Nephron (organoid): ENCODE measurements at regions not wholly inside any gene's neighbourhood (a gene's known extent, or its start where the extent isn't known, plus 50 kb on each side); places are given as distances from the start of the nearest gene placed in this dataset.

ENCODE experiments used
- H3K27ac Mint-ChIP-seq, 3 experiments: 2 replicates each; pipeline ENCODE4 v1.8.0; 2020; ENCODE audit warnings: mixed read lengths in 3 of 3, mild to moderate bottlenecking in 2 of 3, moderate library complexity in 1 of 3
- H3K27me3 Mint-ChIP-seq: 2 replicates; pipeline ENCODE4 v1.8.0; 2021; ENCODE audit warnings: low read depth, mild to moderate bottlenecking, moderate library complexity, mixed read lengths
- H3K36me3 Mint-ChIP-seq: 2 replicates; pipeline ENCODE4 v1.8.0; 2020; ENCODE audit warnings: low read depth, mixed read lengths
- H3K4me1 Mint-ChIP-seq: 2 replicates; pipeline ENCODE4 v1.8.0; 2020; ENCODE audit warnings: mixed read lengths
- H3K4me3 Mint-ChIP-seq, 3 experiments: 2 replicates each; pipeline ENCODE4 v1.8.0; 2020; ENCODE audit warnings: mild to moderate bottlenecking in 3 of 3, mixed read lengths in 3 of 3, moderate library complexity in 2 of 3
- H3K9me3 Mint-ChIP-seq: 2 replicates; pipeline ENCODE4 v1.8.0; 2020; ENCODE audit warnings: mixed read lengths
- CTCF ChIP-seq, 3 experiments: fragments of 200-600 bp; sonication (generic); IDR thresholded peaks; one replicate each; pipeline ENCODE4 v1.5.0; 2021; ENCODE audit warnings: antibody characterized with exemption in 3 of 3; ENCODE audit not compliant: unreplicated experiment in 3 of 3

GRCh38 chr6:4342407-4343137 lies 207.2 kb upstream of the ECI2 start:
- peaks cover 7% of the 10 kb centered on the region for H3K27me3 Mint-ChIP-seq
- TF ChIP-seq CTCF (IDR thresholded peaks at IDR 0.05; ENCODE audit: unreplicated experiment in 3 of 3), result no peak
- H3K4me1 Mint-ChIP-seq, result peaks cover 17% of the 10 kb centered on the region
- no peaks in the 10 kb centered on the region for H3K36me3 Mint-ChIP-seq
- peaks cover 11% of the 10 kb centered on the region for H3K9me3 Mint-ChIP-seq
- no peak overlapping the region for H3K27ac Mint-ChIP-seq
- no peak overlapping the region for H3K4me3 Mint-ChIP-seq

GRCh38 chr6:4341078-4341797 lies 205.9 kb upstream of the ECI2 start:
- no peaks in the 10 kb centered on the region for H3K27me3 Mint-ChIP-seq
- no peak overlapping the region for H3K4me3 Mint-ChIP-seq
- no peaks in the 10 kb centered on the region for H3K36me3 Mint-ChIP-seq
- peaks cover 17% of the 10 kb centered on the region for H3K4me1 Mint-ChIP-seq
- TF ChIP-seq CTCF (IDR thresholded peaks at IDR 0.05; ENCODE audit: unreplicated experiment in 3 of 3), result no peak
- H3K9me3 Mint-ChIP-seq, result peaks cover 11% of the 10 kb centered on the region
- no peak overlapping the region for H3K27ac Mint-ChIP-seq

GRCh38 chr6:4340544-4340943 lies 205.2 kb upstream of the ECI2 start:
- no peak for TF ChIP-seq CTCF (IDR thresholded peaks at IDR 0.05; ENCODE audit: unreplicated experiment in 3 of 3)
- Mint-ChIP-seq H3K36me3 (no peaks in the 10 kb centered on the region), H3K27ac (no peak overlapping the region), H3K9me3 (peaks cover 11% of the 10 kb centered on the region), H3K4me1 (peaks cover 17% of the 10 kb centered on the region), H3K27me3 (no peaks in the 10 kb centered on the region), H3K4me3 (no peak overlapping the region)

- TF ChIP-seq CTCF (IDR thresholded peaks at IDR 0.05; ENCODE audit: unreplicated experiment in 3 of 3), result no peak
- Mint-ChIP-seq H3K36me3 (no peaks in the 10 kb centered on the region), H3K27ac (no peak overlapping the region), H3K4me3 (no peak overlapping the region), H3K4me1 (peaks cover 17% of the 10 kb centered on the region), H3K27me3 (peaks cover 5% of the 10 kb centered on the region), H3K9me3 (peaks cover 11% of the 10 kb centered on the region)
Observed at GRCh38 chr6:4338884-4339283, 203.5 kb upstream of the ECI2 start.

- Mint-ChIP-seq H3K27me3 (peaks cover 5% of the 10 kb centered on the region), H3K27ac (peak overlapping the region in 1 of 3 experiments; percentile 26), H3K9me3 (peaks cover 13% of the 10 kb centered on the region), H3K36me3 (no peaks in the 10 kb centered on the region), H3K4me1 (peaks cover 17% of the 10 kb centered on the region), H3K4me3 (no peak overlapping the region)
- TF ChIP-seq CTCF (IDR thresholded peaks at IDR 0.05; ENCODE audit: unreplicated experiment in 3 of 3), result no peak
Observed at GRCh38 chr6:4336778-4337442, 201.5 kb upstream of the ECI2 start.
